H9 (cell line): ENCODE measurements at regions not wholly inside any gene's neighbourhood (a gene's known extent, or its start where the extent isn't known, plus 50 kb on each side); places are given as distances from the start of the nearest gene placed in this dataset.

Experiments
- DNase-seq: peaks from one replicate; pipeline ENCODE4 v3.0.0-alpha.2; 2017
- H2AFZ ChIP-seq: one replicate; pipeline ENCODE4 v1.6.1; 2013; ENCODE audit warnings: mild to moderate bottlenecking, low read length, control low read depth, moderate library complexity
- H2AK5ac ChIP-seq: 2 replicates; pipeline ENCODE4 v1.6.1; 2013; ENCODE audit warnings: low read length, control low read depth, mixed read lengths; ENCODE audit not compliant: insufficient read length
- H2BK120ac ChIP-seq: one replicate; pipeline ENCODE4 v1.6.1; 2013; ENCODE audit warnings: low read depth, mild to moderate bottlenecking, low read length, control low read depth, inconsistent platforms; ENCODE audit not compliant: poor library complexity, severe bottlenecking
- H2BK12ac ChIP-seq: 2 replicates; pipeline ENCODE4 v1.6.1; 2013; ENCODE audit warnings: low read length, control low read depth, mixed read lengths, low read depth; ENCODE audit not compliant: insufficient read length
- H2BK15ac ChIP-seq: 2 replicates; pipeline ENCODE4 v1.6.1; 2013; ENCODE audit warnings: low read depth, low read length, control low read depth
- H2BK20ac ChIP-seq: one replicate; pipeline ENCODE4 v1.6.1; 2013; ENCODE audit warnings: low read depth, mild to moderate bottlenecking, low read length, control low read depth, inconsistent platforms; ENCODE audit not compliant: poor library complexity, severe bottlenecking
- H2BK5ac ChIP-seq: 2 replicates; pipeline ENCODE4 v1.6.1; 2013; ENCODE audit warnings: low read length, control low read depth, mixed read lengths; ENCODE audit not compliant: insufficient read length
- H3K14ac ChIP-seq: 2 replicates; pipeline ENCODE4 v1.6.1; 2013; ENCODE audit warnings: low read length, control low read depth; ENCODE audit not compliant: insufficient read depth
- H3K18ac ChIP-seq: 2 replicates; pipeline ENCODE4 v1.6.1; 2013; ENCODE audit warnings: low read depth, mild to moderate bottlenecking, mixed read lengths, low read length, control low read depth; ENCODE audit not compliant: insufficient read length
- H3K23ac ChIP-seq: 2 replicates; pipeline ENCODE4 v1.6.1; 2013; ENCODE audit warnings: low read length, control low read depth, mixed read lengths, low read depth; ENCODE audit not compliant: insufficient read length
- H3K23me2 ChIP-seq: 2 replicates; pipeline ENCODE4 v1.6.1; 2013; ENCODE audit warnings: low read depth, mild to moderate bottlenecking, mixed read lengths, low read length, control low read depth; ENCODE audit not compliant: insufficient read length, poor library complexity, severe bottlenecking
- H3K27ac ChIP-seq: 2 replicates; pipeline ENCODE4 v1.5.1; 2013; ENCODE audit warnings: low read length, control low read depth, mixed read lengths, low read depth; ENCODE audit not compliant: insufficient read length
- H3K27me3 ChIP-seq: 2 replicates; pipeline ENCODE4 v1.6.1; 2013; ENCODE audit warnings: low read length, control low read depth, inconsistent platforms; ENCODE audit not compliant: insufficient read depth
- H3K4ac ChIP-seq: 2 replicates; pipeline ENCODE4 v1.6.1; 2013; ENCODE audit warnings: low read depth, mild to moderate bottlenecking, control low read depth, inconsistent platforms, low read length, moderate library complexity
- H3K4me1 ChIP-seq: 2 replicates; pipeline ENCODE4 v1.6.1; 2013; ENCODE audit warnings: low read length, control low read depth, inconsistent platforms; ENCODE audit not compliant: insufficient read depth
- H3K4me2 ChIP-seq: 2 replicates; pipeline ENCODE4 v1.6.1; 2013; ENCODE audit warnings: low read length, control low read depth, mixed read lengths; ENCODE audit not compliant: insufficient read length, insufficient read depth
- H3K56ac ChIP-seq: 2 replicates; pipeline ENCODE4 v1.6.1; 2013; ENCODE audit warnings: low read depth, mild to moderate bottlenecking, mixed read lengths, low read length, control low read depth; ENCODE audit not compliant: insufficient read length
- H3K79me1 ChIP-seq: 2 replicates; pipeline ENCODE4 v1.6.1; 2013; ENCODE audit warnings: low read depth, mild to moderate bottlenecking, moderate library complexity, low read length, control low read depth, inconsistent platforms; ENCODE audit not compliant: insufficient read depth, poor library complexity, severe bottlenecking
- H3K79me2 ChIP-seq: 2 replicates; pipeline ENCODE4 v1.6.1; 2013; ENCODE audit warnings: low read length, control low read depth, inconsistent platforms; ENCODE audit not compliant: insufficient read depth
- H3K9ac ChIP-seq: 2 replicates; pipeline ENCODE4 v1.6.1; 2013; ENCODE audit warnings: low read length, control low read depth, mixed read lengths; ENCODE audit not compliant: insufficient read length; ENCODE audit errors: extremely low read depth
- H3K9me3 ChIP-seq: one replicate; pipeline ENCODE4 v1.6.1; 2013; ENCODE audit warnings: low read depth, low read length, inconsistent platforms; ENCODE audit not compliant: control insufficient read depth
- H3T11ph ChIP-seq: one replicate; pipeline ENCODE4 v1.6.1; 2013; ENCODE audit warnings: mild to moderate bottlenecking, low read length, control low read depth, inconsistent platforms
- H4K20me1 ChIP-seq: one replicate; pipeline ENCODE4 v1.6.1; 2013; ENCODE audit not compliant: control insufficient read depth, insufficient read length, insufficient read depth
- H4K5ac ChIP-seq: 2 replicates; pipeline ENCODE4 v1.6.1; 2013; ENCODE audit warnings: low read depth, mild to moderate bottlenecking, mixed read lengths, low read length, control low read depth; ENCODE audit not compliant: insufficient read length
- H4K8ac ChIP-seq: replicated peaks from 2 replicates; pipeline ENCODE4 v1.6.1; 2013; ENCODE audit warnings: low read length, control low read depth, mixed read lengths, low read depth; ENCODE audit not compliant: insufficient read length
- H4K91ac ChIP-seq: 2 replicates; pipeline ENCODE4 v1.6.1; 2013; ENCODE audit warnings: low read depth, mild to moderate bottlenecking, moderate library complexity, mixed read lengths, low read length, control low read depth; ENCODE audit not compliant: insufficient read length
- H3K27ac Mint-ChIP-seq, 3 experiments: 2 replicates in 2 of 3; 3 replicates in 1 of 3; pipeline ENCODE4 v1.8.0; 2020 to 2021; ENCODE audit warnings: mixed read lengths in 3 of 3, mild to moderate bottlenecking in 1 of 3, moderate library complexity in 1 of 3
- H3K27me3 Mint-ChIP-seq: 2 replicates; pipeline ENCODE4 v1.8.0; 2021; ENCODE audit warnings: low read depth, mild to moderate bottlenecking, moderate library complexity, mixed read lengths
- H3K36me3 Mint-ChIP-seq, 3 experiments: 2 replicates in 2 of 3; 3 replicates in 1 of 3; pipeline ENCODE4 v1.8.0; 2020 to 2021; ENCODE audit warnings: low read depth in 3 of 3, mixed read lengths in 3 of 3; ENCODE audit not compliant: insufficient read depth in 1 of 3
- H3K4me1 Mint-ChIP-seq, 2 experiments: 2 replicates each; pipeline ENCODE4 v1.8.0; 2020; ENCODE audit warnings: mixed read lengths in 2 of 2
- H3K4me3 Mint-ChIP-seq, 2 experiments: 2 replicates in 1 of 2; 3 replicates in 1 of 2; pipeline ENCODE4 v1.8.0; 2020 to 2021; ENCODE audit warnings: mild to moderate bottlenecking in 2 of 2, mixed read lengths in 2 of 2, moderate library complexity in 1 of 2
- H3K9me3 Mint-ChIP-seq, 2 experiments: 2 replicates in 1 of 2; 3 replicates in 1 of 2; pipeline ENCODE4 v1.8.0; 2020; ENCODE audit warnings: mild to moderate bottlenecking in 2 of 2, mixed read lengths in 2 of 2, moderate library complexity in 1 of 2
- CTCF ChIP-seq: fragments of 200-600 bp; sonication (generic); conservative IDR thresholded peaks from 3 replicates; pipeline ENCODE4 v1.8.0; 2021; ENCODE audit warnings: antibody characterized with exemption, mild to moderate bottlenecking
- WGBS: extraction: QIAGEN DNeasy Blood & Tissue Kit; methylation state at CpG from one replicate; pipeline ENCODE4 v1.1.7; 2013; ENCODE audit warnings: missing lambda C conversion rate, low lambda C conversion rate, mixed read lengths; ENCODE audit not compliant: insufficient read length; ENCODE audit errors: extremely low coverage; 5-methylcytosine and 5-hydroxymethylcytosine counted together

- WGBS = 100% methylated on average over 1 of the region's 1 CpG
- Histone ChIP-seq H3K23ac (no peak overlapping the region), H4K8ac (no peak overlapping the region), H2BK12ac (no peak overlapping the region), H2BK120ac (no peak overlapping the region), H2BK5ac (no peak overlapping the region), H3K9ac (no peak overlapping the region), H4K20me1 (no peaks in the 10 kb centered on the region), H2AFZ (no peak overlapping the region), H3K79me2 (no peaks in the 10 kb centered on the region), H3T11ph (no peak overlapping the region), H3K14ac (no peak overlapping the region), H2AK5ac (no peak overlapping the region), H4K5ac (no peak overlapping the region), H2BK20ac (no peak overlapping the region), H3K4ac (no peak overlapping the region), H3K27me3 (no peaks in the 10 kb centered on the region), H3K23me2 (no peaks in the 10 kb centered on the region), H3K4me2 (no peak overlapping the region), H3K27ac (no peak overlapping the region), H2BK15ac (no peak overlapping the region), H4K91ac (no peak overlapping the region), H3K79me1 (no peaks in the 10 kb centered on the region), H3K56ac (no peak overlapping the region), H3K4me1 (no peaks in the 10 kb centered on the region), H3K18ac (no peak overlapping the region), H3K9me3 (no peaks in the 10 kb centered on the region)
- Mint-ChIP-seq H3K27ac (no peak overlapping the region), H3K4me3 (no peak overlapping the region), H3K27me3 (no peaks in the 10 kb centered on the region), H3K9me3 (peaks cover 0 to 3% of the 10 kb centered on the region in 2 experiments; a peak in 1 of 5 replicates), H3K36me3 (no peaks in the 10 kb centered on the region), H3K4me1 (no peaks in the 10 kb centered on the region)
- no peak for DNase-seq
- TF ChIP-seq CTCF = no peak
Observed at GRCh38 chr13:72556945-72557344, 170.5 kb downstream of the MZT1 start.
